ENCODE measurements at regions not wholly inside any gene's neighbourhood (a gene's known extent, or its start where the extent isn't known, plus 50 kb on each side); places are given as distances from the start of the nearest gene placed in this dataset.

- no peak for TF ChIP-seq CTCF (IDR thresholded peaks at IDR 0.05)
- TF ChIP-seq POLR2A (IDR thresholded peaks at IDR 0.05), result no peak
These were observed 220.2 kb upstream of the PIEZO2 start for GRCh38 chr18:11369556-11369955.

All from Peyer's patch (tissue), 4 donors.